OCI-LY1 (cell line): ENCODE measurements at regions not wholly inside any gene's neighbourhood (a gene's known extent, or its start where the extent isn't known, plus 50 kb on each side); places are given as distances from the start of the nearest gene placed in this dataset.

Source experiments
- H2AFZ ChIP-seq: fragments of 200-600 bp; sonication (generic), shearing (Covaris generic); 2 replicates; pipeline ENCODE4 v1.6.0; 2014; ENCODE audit warnings: antibody characterized with exemption, mild to moderate bottlenecking, low read length
- H3F3A ChIP-seq: fragments of 200-600 bp; sonication (generic), shearing (Covaris generic); 2 replicates; pipeline ENCODE4 v1.6.0; 2014; ENCODE audit warnings: mild to moderate bottlenecking, antibody characterized with exemption, low read length, moderate library complexity; ENCODE audit not compliant: insufficient read depth
- H3K27ac ChIP-seq: fragments of 200-600 bp; sonication (generic); 2 replicates; pipeline ENCODE4 v1.5.1; 2014; ENCODE audit warnings: low read length, mixed run types, mild to moderate bottlenecking, low read depth; ENCODE audit not compliant: poor library complexity, severe bottlenecking
- H3K27me3 ChIP-seq: fragments of 200-600 bp; sonication (generic); 2 replicates; pipeline ENCODE4 v1.6.0; 2014; ENCODE audit warnings: antibody characterized with exemption, mild to moderate bottlenecking, low read length, moderate library complexity; ENCODE audit not compliant: insufficient read depth
- H3K36me3 ChIP-seq: fragments of 200-600 bp; sonication (generic); 2 replicates; pipeline ENCODE4 v1.6.1; 2014; ENCODE audit warnings: mild to moderate bottlenecking, antibody characterized with exemption, low read length, moderate library complexity, mixed read lengths; ENCODE audit not compliant: insufficient read depth
- H3K4me1 ChIP-seq: fragments of 200-600 bp; sonication (generic); 2 replicates; pipeline ENCODE4 v1.5.1; 2014; ENCODE audit warnings: mild to moderate bottlenecking, low read length, moderate library complexity; ENCODE audit not compliant: insufficient read depth, severe bottlenecking
- H3K4me2 ChIP-seq: fragments of 200-600 bp; sonication (generic), shearing (Covaris generic); 2 replicates; pipeline ENCODE4 v1.6.1; 2014; ENCODE audit warnings: low read length
- H3K4me3 ChIP-seq: fragments of 200-600 bp; sonication (generic); 2 replicates; pipeline ENCODE4 v1.5.1; 2014; ENCODE audit warnings: low read length, low read depth, mild to moderate bottlenecking, mixed read lengths; ENCODE audit not compliant: poor library complexity, severe bottlenecking
- H3K79me2 ChIP-seq: fragments of 200-600 bp; shearing (Covaris generic); 2 replicates; pipeline ENCODE4 v1.6.1; 2016; ENCODE audit warnings: mixed run types, low read length, mixed read lengths; ENCODE audit not compliant: insufficient read depth
- H3K9ac ChIP-seq: fragments of 200-600 bp; sonication (generic), shearing (Covaris generic); 2 replicates; pipeline ENCODE4 v1.6.1; 2014; ENCODE audit warnings: mild to moderate bottlenecking, low read length, mixed read lengths
- H3K9me2 ChIP-seq: fragments of 200-600 bp; sonication (generic), shearing (Covaris generic); 2 replicates; pipeline ENCODE4 v1.6.1; 2014; ENCODE audit warnings: low read depth, mild to moderate bottlenecking, low read length, mixed read lengths
- H3K9me3 ChIP-seq: fragments of 200-600 bp; shearing (Covaris generic); 2 replicates; pipeline ENCODE4 v1.6.1; 2014; ENCODE audit warnings: low read length, mixed read lengths
- H4K20me1 ChIP-seq: fragments of 200-600 bp; sonication (generic), shearing (Covaris generic); 2 replicates; pipeline ENCODE4 v1.6.0; 2016; ENCODE audit warnings: mild to moderate bottlenecking, low read length; ENCODE audit not compliant: insufficient read depth
- EZH2 ChIP-seq: fragments of 200-600 bp; sonication (generic), shearing (Covaris generic); IDR thresholded peaks from 2 replicates; pipeline ENCODE4 v1.8.0; 2017; ENCODE audit warnings: borderline replicate concordance, mixed run types, mild to moderate bottlenecking, antibody characterized with exemption, low read length, moderate library complexity, mixed read lengths
- TF ChIP-seq, protein P1 (sequence below): fragments of 200-600 bp; sonication (generic), shearing (Covaris generic); IDR thresholded peaks from 2 replicates; pipeline ENCODE4 v1.5.1; 2017; ENCODE audit warnings: mild to moderate bottlenecking, antibody characterized with exemption, low read length, moderate library complexity, mixed read lengths

DNA sequence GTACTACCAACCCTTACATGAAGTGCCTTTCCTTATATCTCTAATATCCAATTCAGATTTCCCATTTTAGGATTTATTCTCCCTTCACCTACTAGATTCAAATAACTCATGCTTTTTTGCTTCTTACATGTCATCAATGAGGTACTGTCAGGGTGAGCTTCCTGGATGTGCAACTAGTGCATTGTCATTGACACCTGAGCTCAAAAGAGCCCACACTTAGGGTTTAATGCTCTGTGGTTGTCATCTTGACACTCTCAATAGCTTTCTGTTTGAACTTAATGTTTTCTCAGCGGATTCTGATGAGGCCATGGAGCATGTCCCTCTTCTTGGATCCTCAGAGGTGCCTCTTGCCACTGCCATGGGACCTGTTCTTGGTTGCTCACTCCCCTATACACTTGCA, 1033.3 kb upstream of the EYS start:
- Histone ChIP-seq H3K27me3 (no peaks in the 10 kb centered on the region), H4K20me1 (no peaks in the 10 kb centered on the region), H3F3A (no peaks in the 10 kb centered on the region), H3K4me3 (no peak overlapping the region), H3K9ac (no peak overlapping the region), H2AFZ (no peak overlapping the region), H3K9me2 (no peaks in the 10 kb centered on the region), H3K9me3 (no peaks in the 10 kb centered on the region), H3K4me1 (no peaks in the 10 kb centered on the region), H3K79me2 (no peaks in the 10 kb centered on the region), H3K36me3 (no peaks in the 10 kb centered on the region), H3K4me2 (no peak overlapping the region), H3K27ac (no peak overlapping the region)
- TF ChIP-seq, protein P1, sequence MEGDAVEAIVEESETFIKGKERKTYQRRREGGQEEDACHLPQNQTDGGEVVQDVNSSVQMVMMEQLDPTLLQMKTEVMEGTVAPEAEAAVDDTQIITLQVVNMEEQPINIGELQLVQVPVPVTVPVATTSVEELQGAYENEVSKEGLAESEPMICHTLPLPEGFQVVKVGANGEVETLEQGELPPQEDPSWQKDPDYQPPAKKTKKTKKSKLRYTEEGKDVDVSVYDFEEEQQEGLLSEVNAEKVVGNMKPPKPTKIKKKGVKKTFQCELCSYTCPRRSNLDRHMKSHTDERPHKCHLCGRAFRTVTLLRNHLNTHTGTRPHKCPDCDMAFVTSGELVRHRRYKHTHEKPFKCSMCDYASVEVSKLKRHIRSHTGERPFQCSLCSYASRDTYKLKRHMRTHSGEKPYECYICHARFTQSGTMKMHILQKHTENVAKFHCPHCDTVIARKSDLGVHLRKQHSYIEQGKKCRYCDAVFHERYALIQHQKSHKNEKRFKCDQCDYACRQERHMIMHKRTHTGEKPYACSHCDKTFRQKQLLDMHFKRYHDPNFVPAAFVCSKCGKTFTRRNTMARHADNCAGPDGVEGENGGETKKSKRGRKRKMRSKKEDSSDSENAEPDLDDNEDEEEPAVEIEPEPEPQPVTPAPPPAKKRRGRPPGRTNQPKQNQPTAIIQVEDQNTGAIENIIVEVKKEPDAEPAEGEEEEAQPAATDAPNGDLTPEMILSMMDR: no peak
- TF ChIP-seq EZH2: no peak

DNA sequence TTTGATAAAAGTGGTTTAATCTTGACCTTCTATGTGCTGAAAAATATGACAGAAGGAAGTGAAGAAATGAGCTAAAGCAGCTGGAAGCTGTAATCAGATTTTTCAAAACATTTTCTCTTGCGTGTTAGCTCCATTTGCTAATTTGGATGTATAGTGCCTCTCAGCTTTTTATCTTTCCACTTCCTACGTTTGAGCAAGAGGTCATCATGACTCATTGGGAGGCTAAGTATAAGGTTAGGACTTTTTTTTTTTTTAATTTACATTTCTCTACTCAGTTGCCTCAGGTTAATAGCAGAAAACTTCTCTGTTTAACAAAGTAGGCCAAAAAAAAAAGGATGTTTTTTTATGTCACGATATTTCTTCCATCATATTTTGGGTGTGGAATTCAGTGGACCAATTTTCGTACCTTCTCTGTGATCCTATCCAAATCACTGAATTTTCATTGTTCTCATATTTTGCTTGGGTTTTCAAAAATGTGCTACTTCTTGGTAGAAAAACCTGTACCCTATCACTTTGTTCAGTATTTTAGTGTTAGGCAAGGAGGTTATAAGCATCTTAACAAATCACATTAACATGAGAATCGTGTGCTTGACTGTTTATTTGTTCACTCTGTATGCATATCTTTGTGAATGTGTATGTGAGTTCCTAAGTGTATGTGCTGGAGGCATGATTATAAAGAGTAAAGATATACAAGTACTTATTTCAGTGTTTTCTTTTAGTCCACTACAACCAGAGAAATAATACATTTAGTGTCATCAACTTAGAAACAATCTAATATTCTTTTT, 1028.3 kb upstream of the EYS start:
- no peaks in the 10 kb centered on the region for H3K4me1 ChIP-seq
- no peak overlapping the region for H3K4me2 ChIP-seq
- H3K27ac ChIP-seq: no peak overlapping the region
- no peak overlapping the region for H3K9ac ChIP-seq
- H3K9me3 ChIP-seq: no peaks in the 10 kb centered on the region
- H3K79me2 ChIP-seq: no peaks in the 10 kb centered on the region
- no peaks in the 10 kb centered on the region for H3K27me3 ChIP-seq
- H3K36me3 ChIP-seq: no peaks in the 10 kb centered on the region
- H3K9me2 ChIP-seq: no peaks in the 10 kb centered on the region
- no peaks in the 10 kb centered on the region for H4K20me1 ChIP-seq
- H3F3A ChIP-seq: no peaks in the 10 kb centered on the region
- H3K4me3 ChIP-seq: no peak overlapping the region
- no peak overlapping the region for H2AFZ ChIP-seq
- no peak for TF ChIP-seq EZH2
- TF ChIP-seq, protein P1: no peak

DNA sequence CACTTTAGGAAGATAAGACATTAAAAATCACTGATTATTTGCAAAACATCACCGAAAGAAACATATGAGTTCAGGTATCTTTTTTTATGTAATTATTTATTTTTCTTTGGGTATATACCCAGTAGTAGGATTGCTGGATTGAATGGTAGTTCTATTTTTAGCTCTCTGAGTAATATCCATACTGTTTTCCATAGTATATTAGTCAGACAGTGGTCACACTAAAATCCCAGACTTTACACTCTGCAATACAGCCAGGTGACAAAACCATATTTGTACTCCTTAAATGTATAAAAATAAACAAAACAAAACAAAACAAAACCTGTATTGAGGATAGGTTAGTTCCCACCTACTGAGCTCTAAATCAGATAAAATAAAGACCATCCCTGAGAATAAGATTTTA, 1024.3 kb upstream of the EYS start:
- Histone ChIP-seq H3K4me3 (no peak overlapping the region), H3K79me2 (no peaks in the 10 kb centered on the region), H2AFZ (no peak overlapping the region), H3K9me3 (no peaks in the 10 kb centered on the region), H3K9me2 (no peaks in the 10 kb centered on the region), H3K9ac (no peak overlapping the region), H3F3A (no peaks in the 10 kb centered on the region), H3K4me2 (no peak overlapping the region), H3K4me1 (no peaks in the 10 kb centered on the region), H4K20me1 (no peaks in the 10 kb centered on the region), H3K36me3 (no peaks in the 10 kb centered on the region), H3K27ac (no peak overlapping the region), H3K27me3 (no peaks in the 10 kb centered on the region)
- TF ChIP-seq, protein P1: no peak
- TF ChIP-seq EZH2: no peak
